HUES48 (cell line): ENCODE measurements at regions not wholly inside any gene's neighbourhood (a gene's known extent, or its start where the extent isn't known, plus 50 kb on each side); places are given as distances from the start of the nearest gene placed in this dataset.

ENCODE experiments used
- H3K27ac ChIP-seq: one replicate; pipeline ENCODE4 v1.7.0; 2013; ENCODE audit warnings: low read depth, low read length, inconsistent platforms
- H3K27me3 ChIP-seq: 2 replicates; pipeline ENCODE4 v1.6.1; 2013; ENCODE audit warnings: mild to moderate bottlenecking, low read length; ENCODE audit not compliant: control insufficient read depth, insufficient read depth
- H3K36me3 ChIP-seq: 2 replicates; pipeline ENCODE4 v1.6.1; 2013; ENCODE audit warnings: low read length; ENCODE audit not compliant: control insufficient read depth, insufficient read depth
- H3K4me1 ChIP-seq: 2 replicates; pipeline ENCODE4 v1.6.1; 2013; ENCODE audit warnings: mild to moderate bottlenecking, low read length; ENCODE audit not compliant: control insufficient read depth, insufficient read depth
- H3K4me3 ChIP-seq: 2 replicates; pipeline ENCODE4 v1.5.1; 2013; ENCODE audit warnings: mild to moderate bottlenecking, low read depth, low read length
- H3K9ac ChIP-seq: 2 replicates; pipeline ENCODE4 v1.6.1; 2013; ENCODE audit warnings: mild to moderate bottlenecking, low read depth, low read length, moderate library complexity
- H3K9me3 ChIP-seq: 2 replicates; pipeline ENCODE4 v1.6.1; 2013; ENCODE audit warnings: low read length; ENCODE audit not compliant: control insufficient read depth, insufficient read depth

DNA sequence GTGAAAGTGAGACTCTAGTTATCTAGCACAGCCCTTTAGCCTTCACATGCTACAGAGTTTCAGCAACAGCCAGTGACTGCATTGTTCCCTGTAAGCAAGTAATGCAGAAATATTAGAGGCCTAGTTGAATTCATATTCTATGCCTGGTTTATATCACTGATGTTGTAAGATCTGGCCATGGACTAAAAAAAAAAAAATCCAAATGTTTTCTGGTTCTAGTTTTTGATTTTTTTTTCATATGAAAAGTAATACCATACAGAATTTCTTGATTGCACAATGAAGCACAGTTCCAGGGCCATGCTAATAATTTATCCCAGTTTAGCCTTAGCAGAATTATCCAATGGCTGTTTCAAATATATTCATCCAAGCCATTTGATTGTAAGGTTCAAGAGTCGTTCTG, 341.5 kb upstream of the DDHD1 start:
- Histone ChIP-seq H3K9me3 (no peaks in the 10 kb centered on the region), H3K27ac (no peak overlapping the region), H3K4me3 (no peak overlapping the region), H3K36me3 (no peaks in the 10 kb centered on the region), H3K9ac (no peak overlapping the region), H3K27me3 (no peaks in the 10 kb centered on the region), H3K4me1 (peaks cover 5% of the 10 kb centered on the region)

- no peaks in the 10 kb centered on the region for H3K9me3 ChIP-seq
- no peak overlapping the region for H3K9ac ChIP-seq
- H3K27ac ChIP-seq: no peak overlapping the region
- H3K36me3 ChIP-seq: no peaks in the 10 kb centered on the region
- H3K4me3 ChIP-seq: no peak overlapping the region
- no peaks in the 10 kb centered on the region for H3K27me3 ChIP-seq
- H3K4me1 ChIP-seq: peaks cover 5% of the 10 kb centered on the region
These were observed 340.7 kb upstream of the DDHD1 start for GRCh38 chr14:53493860-53494259.

GRCh38 chr14:53493320-53493719, 340.2 kb upstream of the DDHD1 start:
- H3K4me1 ChIP-seq: peaks cover 5% of the 10 kb centered on the region
- no peak overlapping the region for H3K9ac ChIP-seq
- no peak overlapping the region for H3K27ac ChIP-seq
- no peaks in the 10 kb centered on the region for H3K27me3 ChIP-seq
- H3K36me3 ChIP-seq: no peaks in the 10 kb centered on the region
- no peak overlapping the region for H3K4me3 ChIP-seq
- H3K9me3 ChIP-seq: no peaks in the 10 kb centered on the region

GRCh38 chr14:53491884-53492277, 338.8 kb upstream of the DDHD1 start:
- Histone ChIP-seq H3K9ac (no peak overlapping the region), H3K36me3 (no peaks in the 10 kb centered on the region), H3K4me1 (peaks cover 5% of the 10 kb centered on the region), H3K27me3 (no peaks in the 10 kb centered on the region), H3K9me3 (no peaks in the 10 kb centered on the region), H3K27ac (no peak overlapping the region), H3K4me3 (no peak overlapping the region)

DNA sequence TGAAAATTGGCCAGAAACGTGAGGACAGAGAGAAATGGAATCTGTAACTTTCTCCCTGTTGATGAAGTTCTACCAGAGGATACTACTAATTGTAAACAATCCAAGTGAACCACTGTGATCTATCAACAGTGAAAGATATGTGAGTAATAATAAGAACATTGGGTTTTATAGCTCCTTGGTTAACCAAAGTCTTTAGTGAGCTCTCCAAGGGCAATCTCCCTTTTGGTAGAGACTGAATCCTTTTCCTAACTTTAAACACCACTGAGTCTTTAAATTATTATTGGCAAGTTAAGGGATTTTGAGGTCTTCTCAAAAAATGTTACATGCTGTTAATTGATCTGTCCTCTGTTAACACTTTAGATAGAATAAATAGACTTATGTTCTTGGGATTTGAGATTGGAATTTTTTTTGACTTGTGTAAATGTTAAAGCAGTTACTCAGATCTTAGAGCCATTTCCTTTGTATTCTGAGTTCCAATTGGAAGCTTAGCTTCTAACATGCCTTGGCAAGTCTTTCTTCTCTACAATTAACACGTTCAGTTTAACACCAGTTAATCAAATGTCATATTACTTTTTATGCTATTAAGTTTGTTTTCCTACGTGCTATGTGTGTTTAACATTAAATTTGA, 338.2 kb upstream of the DDHD1 start:
- no peak overlapping the region for H3K9ac ChIP-seq
- H3K36me3 ChIP-seq: no peaks in the 10 kb centered on the region
- peaks cover 5% of the 10 kb centered on the region for H3K4me1 ChIP-seq
- no peaks in the 10 kb centered on the region for H3K9me3 ChIP-seq
- no peaks in the 10 kb centered on the region for H3K27me3 ChIP-seq
- H3K4me3 ChIP-seq: no peak overlapping the region
- H3K27ac ChIP-seq: no peak overlapping the region

DNA sequence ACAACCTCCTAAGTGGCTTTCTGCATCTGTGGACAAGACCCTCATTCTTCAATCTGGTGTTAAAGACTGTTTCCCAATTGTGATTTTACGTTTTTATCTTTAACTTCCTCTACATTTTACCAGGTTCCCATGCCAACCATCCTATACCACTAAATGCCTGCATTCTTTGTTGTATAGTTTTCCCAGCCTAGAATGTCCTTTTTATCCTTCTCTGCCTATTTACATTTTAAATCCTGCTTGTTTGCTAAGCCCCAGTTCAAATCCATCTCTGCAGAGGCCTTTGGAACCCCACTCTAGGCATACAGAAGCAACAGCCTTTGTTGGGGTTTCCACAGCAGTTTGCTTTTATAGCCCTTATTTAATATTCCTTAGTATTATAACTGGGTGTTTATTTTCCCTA, 325.1 kb upstream of the DDHD1 start:
- Histone ChIP-seq H3K9ac (no peak overlapping the region), H3K27me3 (no peaks in the 10 kb centered on the region), H3K4me1 (peaks cover 2% of the 10 kb centered on the region; the same call in 1 of the 2 replicates), H3K36me3 (no peaks in the 10 kb centered on the region), H3K9me3 (peaks cover 21% of the 10 kb centered on the region), H3K27ac (no peak overlapping the region), H3K4me3 (no peak overlapping the region)

- H3K9me3 ChIP-seq: no peaks in the 10 kb centered on the region
- H3K36me3 ChIP-seq: no peaks in the 10 kb centered on the region
- H3K27ac ChIP-seq: no peak overlapping the region
- H3K9ac ChIP-seq: no peak overlapping the region
- peaks cover 2% of the 10 kb centered on the region; the same call in 1 of the 2 replicates for H3K4me1 ChIP-seq
- H3K4me3 ChIP-seq: no peak overlapping the region
- H3K27me3 ChIP-seq: no peaks in the 10 kb centered on the region
These were observed 320.4 kb upstream of the DDHD1 start for GRCh38 chr14:53473480-53473879.

DNA sequence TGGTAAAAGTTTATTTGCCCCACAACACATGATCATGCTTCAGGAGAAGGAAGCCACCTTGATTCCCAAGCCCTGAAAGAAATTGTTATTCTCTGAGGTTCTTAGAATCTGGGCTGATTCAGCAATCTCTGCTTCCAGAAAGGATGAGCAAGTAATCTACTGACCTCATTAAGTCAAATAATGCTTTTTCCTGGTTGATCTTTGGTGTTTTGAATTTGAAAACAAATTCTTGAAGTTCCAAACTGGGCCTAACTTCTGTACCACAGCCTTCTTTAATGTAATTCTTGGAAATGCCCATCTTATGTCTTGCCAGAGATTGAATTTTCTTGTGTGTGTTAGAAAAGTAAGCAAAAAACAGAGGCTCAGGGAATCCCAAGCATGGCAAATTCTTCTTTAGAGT, 319.2 kb upstream of the DDHD1 start:
- H3K9ac ChIP-seq: no peak overlapping the region
- no peak overlapping the region for H3K4me3 ChIP-seq
- H3K36me3 ChIP-seq: no peaks in the 10 kb centered on the region
- no peaks in the 10 kb centered on the region for H3K9me3 ChIP-seq
- H3K4me1 ChIP-seq: peaks cover 2% of the 10 kb centered on the region; the same call in 1 of the 2 replicates
- H3K27ac ChIP-seq: no peak overlapping the region
- H3K27me3 ChIP-seq: no peaks in the 10 kb centered on the region

DNA sequence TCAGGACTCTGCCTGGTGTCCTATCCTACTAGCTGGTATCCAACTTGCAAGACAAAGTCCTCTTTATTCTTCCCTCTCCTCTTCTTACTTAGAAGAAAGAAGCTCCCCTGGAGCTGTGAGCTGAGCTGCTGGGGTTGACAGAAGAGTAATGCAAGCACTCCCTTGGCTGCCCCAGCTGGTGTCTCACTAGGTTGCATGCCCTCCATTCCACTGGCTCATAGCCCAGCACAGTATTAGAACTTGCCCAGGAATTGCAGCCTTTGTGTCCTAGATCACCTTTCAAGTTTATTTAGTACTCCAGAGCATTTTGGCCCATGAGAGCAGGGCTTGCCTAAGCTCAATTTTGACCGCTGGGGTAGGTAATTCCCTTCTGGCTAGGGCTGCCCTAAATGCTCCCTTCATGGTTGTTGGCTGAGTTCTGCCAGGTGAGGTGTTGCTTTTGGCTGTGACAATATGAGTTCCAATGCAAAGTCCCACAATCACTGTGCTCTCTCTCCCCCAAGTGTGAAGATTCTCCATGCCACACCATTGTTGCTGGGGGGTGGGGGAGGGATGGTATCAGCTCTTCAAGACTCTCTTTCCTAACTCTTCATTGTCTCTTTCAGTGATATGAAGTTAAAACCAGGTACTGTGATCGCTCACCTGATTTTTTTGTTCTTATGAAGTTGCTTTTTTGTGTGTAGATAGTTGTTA, 317.4 kb upstream of the DDHD1 start:
- peaks cover 2% of the 10 kb centered on the region; the same call in 1 of the 2 replicates for H3K4me1 ChIP-seq
- H3K4me3 ChIP-seq: no peak overlapping the region
- no peak overlapping the region for H3K27ac ChIP-seq
- H3K36me3 ChIP-seq: no peaks in the 10 kb centered on the region
- H3K9me3 ChIP-seq: no peaks in the 10 kb centered on the region
- no peaks in the 10 kb centered on the region for H3K27me3 ChIP-seq
- no peak overlapping the region for H3K9ac ChIP-seq

- Histone ChIP-seq H3K9me3 (no peaks in the 10 kb centered on the region), H3K27ac (no peak overlapping the region), H3K27me3 (no peaks in the 10 kb centered on the region), H3K9ac (no peak overlapping the region), H3K4me1 (peaks cover 2% of the 10 kb centered on the region; the same call in 1 of the 2 replicates), H3K36me3 (no peaks in the 10 kb centered on the region), H3K4me3 (no peak overlapping the region)
These were observed 315.8 kb upstream of the DDHD1 start for GRCh38 chr14:53468876-53469275.

GRCh38 chr14:53464376-53464775, 311.3 kb upstream of the DDHD1 start:
- Histone ChIP-seq H3K27ac (no peak overlapping the region), H3K9me3 (no peaks in the 10 kb centered on the region), H3K4me3 (no peak overlapping the region), H3K9ac (no peak overlapping the region), H3K36me3 (no peaks in the 10 kb centered on the region), H3K27me3 (no peaks in the 10 kb centered on the region), H3K4me1 (peaks cover 7% of the 10 kb centered on the region; the same call in 1 of the 2 replicates)
